Hepatic stellate cell (primary cell): ENCODE measurements at regions not wholly inside any gene's neighbourhood (a gene's known extent, or its start where the extent isn't known, plus 50 kb on each side); places are given as distances from the start of the nearest gene placed in this dataset.

Experiments used
- DNase-seq: peaks from one replicate; pipeline ENCODE4 v3.0.0; 2011; ENCODE audit warnings: low spot score

- DNase-seq, result no peak
Observed at GRCh38 chr15:96736384-96736783, 405.9 kb downstream of the NR2F2 start.

- no peak for DNase-seq
Observed at GRCh38 chr15:96737408-96737807, 406.9 kb downstream of the NR2F2 start.

- DNase-seq, result no peak
Observed at GRCh38 chr15:96746665-96747064, 416.2 kb downstream of the NR2F2 start.

GRCh38 chr15:96747291-96747690 is 416.8 kb downstream of the NR2F2 start:
- DNase-seq, result no peak

- no peak for DNase-seq
Observed at GRCh38 chr15:96750361-96750760, 419.9 kb downstream of the NR2F2 start.

GRCh38 chr15:96756146-96756545 is 425.6 kb downstream of the NR2F2 start:
- DNase-seq, result no peak

GRCh38 chr15:96756656-96757055 is 426.2 kb downstream of the NR2F2 start:
- no peak for DNase-seq

- no peak for DNase-seq
Observed at GRCh38 chr15:96762566-96762965, 432.1 kb downstream of the NR2F2 start.

- no peak for DNase-seq
Observed at GRCh38 chr15:96764501-96764900, 434.0 kb downstream of the NR2F2 start.

- DNase-seq, result no peak
Observed at GRCh38 chr15:96764946-96765345, 434.4 kb downstream of the NR2F2 start.

- no peak for DNase-seq
Observed at GRCh38 chr15:96766366-96766765, 435.9 kb downstream of the NR2F2 start.

- no peak for DNase-seq
Observed at GRCh38 chr15:96767703-96768434, 437.4 kb downstream of the NR2F2 start.

GRCh38 chr15:96768435-96768789 is 437.9 kb downstream of the NR2F2 start:
- DNase-seq, result no peak

GRCh38 chr15:96771035-96771434 is 440.5 kb downstream of the NR2F2 start:
- DNase-seq, result no peak

GRCh38 chr15:96774216-96774615 is 443.7 kb downstream of the NR2F2 start:
- DNase-seq, result no peak

GRCh38 chr15:96783746-96784145 is 453.2 kb downstream of the NR2F2 start:
- DNase-seq, result no peak

GRCh38 chr15:96790004-96790403 is 459.5 kb downstream of the NR2F2 start:
- DNase-seq, result no peak

GRCh38 chr15:96792216-96792615 is 461.7 kb downstream of the NR2F2 start:
- no peak for DNase-seq

GRCh38 chr15:96796841-96797240 is 466.3 kb downstream of the NR2F2 start:
- DNase-seq, result no peak

GRCh38 chr15:96801576-96802150 is 471.2 kb downstream of the NR2F2 start:
- no peak for DNase-seq

GRCh38 chr15:96802611-96803255 is 472.2 kb downstream of the NR2F2 start:
- no peak for DNase-seq

GRCh38 chr15:96804754-96805153 is 474.3 kb downstream of the NR2F2 start:
- DNase-seq, result no peak

GRCh38 chr15:96807361-96807760 is 476.9 kb downstream of the NR2F2 start:
- DNase-seq, result no peak

- no peak for DNase-seq
Observed at GRCh38 chr15:96817900-96818299, 487.4 kb downstream of the NR2F2 start.
